ENCODE measurements at regions not wholly inside any gene's neighbourhood (a gene's known extent, or its start where the extent isn't known, plus 50 kb on each side); places are given as distances from the start of the nearest gene placed in this dataset.

DNA sequence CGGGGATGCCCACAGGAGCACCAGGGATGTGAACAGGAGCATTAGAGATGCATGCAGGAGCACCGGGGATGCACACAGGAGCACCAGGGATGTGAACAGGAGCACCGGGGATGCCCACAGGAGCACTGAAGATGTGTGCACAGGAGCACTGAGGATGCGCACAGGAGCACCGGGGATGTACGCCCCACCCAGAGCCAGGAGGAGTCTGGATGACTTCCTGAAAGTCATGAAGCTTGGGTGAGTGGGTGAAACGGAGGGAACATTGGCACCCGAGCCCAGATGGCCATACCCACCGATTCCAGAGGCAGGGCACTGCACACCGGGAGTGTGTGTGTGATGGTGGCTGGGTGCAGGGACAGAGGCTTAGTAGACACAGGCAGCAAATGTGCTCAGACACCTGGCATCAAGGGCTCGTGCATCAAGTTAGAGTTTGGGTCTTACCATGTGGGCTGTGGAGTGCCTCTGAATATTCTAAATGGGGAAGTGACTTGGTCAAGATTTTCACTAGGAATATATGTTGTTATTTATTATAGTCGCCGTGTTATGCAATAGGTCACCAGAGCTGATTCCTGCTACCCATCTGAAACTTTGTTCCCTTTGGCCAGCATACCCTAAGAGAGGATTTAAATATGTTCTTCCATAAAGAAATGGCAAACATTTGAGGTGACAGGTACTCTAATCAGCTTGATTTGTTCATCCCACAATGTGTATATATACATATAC is 365.8 kb upstream of the MYT1L start:
- H4K20me1 ChIP-seq (replicated peaks; ENCODE audit: control insufficient read depth, insufficient read depth, low read length), result 0 out of 2 replicates have a peak, but pooled peaks cover 5% of the 10 kb centered on the region
- no peak overlapping the region for H3K27ac ChIP-seq (ENCODE audit: extremely low read depth, low read depth, low read length)
- CTCF ChIA-PET (ENCODE audit: low intra/inter-chr PET ratio), result no interaction called here
- no peak overlapping the region for H2AFZ ChIP-seq (ENCODE audit: low read depth, low read length)
- in situ Hi-C loops (cut with MboI), result no loop called here
- no peaks in the 10 kb centered on the region for H3K79me2 ChIP-seq (ENCODE audit: control insufficient read depth, insufficient read depth, low read length)
- FAIRE-seq, result no peak
- H3K4me3 ChIP-seq, result no peak overlapping the region
- WGBS (ENCODE audit: insufficient coverage, low coverage, missing lambda C conversion rate), result 0% methylated on average over 13 of the region's 13 CpGs
- BruUV-seq (replicated peaks), result no TSS peak
- peak; percentile 55; the same call in 1 of the 2 replicates for TF ChIP-seq ZNF263 (CRISPR knock-in tag; IDR thresholded peaks at IDR 0.05; ENCODE audit: borderline replicate concordance)
- TF ChIP-seq, protein P1, sequence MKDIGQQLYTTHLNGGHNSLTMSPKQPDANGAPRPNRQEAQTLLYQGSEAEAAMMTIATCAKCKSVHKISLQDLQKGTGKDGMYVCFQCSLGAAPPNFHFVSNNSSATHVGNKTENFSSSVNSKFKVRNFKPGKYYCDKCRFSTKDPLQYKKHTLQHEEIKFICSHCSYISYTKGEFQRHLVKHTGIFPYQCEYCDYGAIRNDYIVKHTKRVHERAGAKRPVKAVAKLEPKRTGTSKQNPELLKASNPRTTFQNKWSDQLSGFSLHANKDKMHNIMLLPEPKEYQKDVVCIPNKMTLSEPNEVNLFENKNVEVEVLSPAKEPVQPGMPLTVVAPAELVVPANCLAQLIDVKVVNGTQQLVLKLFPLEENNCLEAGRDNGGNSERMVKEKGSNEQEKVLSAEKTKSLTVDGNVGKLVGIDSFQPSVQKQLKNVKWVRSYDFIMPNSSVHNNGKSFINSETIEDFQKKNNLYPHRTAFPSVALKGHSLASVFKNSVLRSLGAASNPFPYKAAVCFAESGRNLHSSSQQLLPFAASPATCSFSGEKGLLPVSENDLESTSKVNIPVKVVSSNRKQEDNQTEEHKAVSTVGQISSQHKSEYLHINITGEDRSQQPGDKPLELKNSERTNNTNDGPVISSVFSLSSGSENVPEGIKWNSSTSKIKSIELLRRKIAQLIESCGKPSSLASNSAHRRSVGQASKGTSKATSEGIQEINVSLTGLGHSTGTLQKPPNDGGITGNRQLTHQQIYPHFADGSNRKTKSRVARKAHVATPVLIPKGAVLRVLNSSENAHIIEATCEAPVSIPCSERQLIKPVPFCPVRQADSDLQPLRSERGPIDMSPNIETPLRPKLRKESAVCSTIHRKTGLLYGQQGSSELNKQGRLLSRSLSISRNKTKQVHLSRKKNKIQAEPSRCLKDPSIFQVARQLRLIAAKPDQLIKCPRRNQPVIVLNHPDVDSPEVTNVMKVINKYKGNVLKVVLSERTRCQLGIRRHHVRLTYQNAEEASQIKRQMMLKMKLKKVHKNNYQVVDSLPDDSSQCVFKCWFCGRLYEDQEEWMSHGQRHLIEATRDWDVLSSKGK (CRISPR knock-in tag; IDR thresholded peaks at IDR 0.05), result no peak
- DNase-seq (ENCODE audit: extremely low read depth in 1 of 4, low spot score in 3 of 4), result no peak
- H3K9me1 ChIP-seq (ENCODE audit: control insufficient read depth, insufficient read depth, low read length), result no peaks in the 10 kb centered on the region
- POLR2A ChIA-PET, result no interaction called here
- H3K9ac ChIP-seq (ENCODE audit: insufficient read depth in 1 of 2, low read depth in 2 of 2, low read length in 2 of 2), result no peak overlapping the region
- ATAC-seq, result no peak
- no peaks in the 10 kb centered on the region for H3K9me3 ChIP-seq (replicated peaks; ENCODE audit: control insufficient read depth, insufficient read depth, low read depth, low read length)
- H3K36me3 ChIP-seq (ENCODE audit: control insufficient read depth, insufficient read depth, low read length), result no peaks in the 10 kb centered on the region
- peaks cover 19 to 92% of the 10 kb centered on the region in 2 experiments; a peak in 4 of 5 replicates for H3K27me3 ChIP-seq (ENCODE audit: control insufficient read depth in 2 of 2, insufficient read depth in 2 of 2, low read length in 2 of 2)
- no peak overlapping the region for H3K4me2 ChIP-seq (ENCODE audit: insufficient read depth, low read length)
- no peaks in the 10 kb centered on the region; a peak in 1 of 5 replicates for H3K4me1 ChIP-seq (replicated peaks in 1 of 2; ENCODE audit: control insufficient read depth in 2 of 2, insufficient read depth in 2 of 2, low read length in 2 of 2)
- intact Hi-C loops (cut with micrococcal nuclease), result no loop called here

Data from K562 (cell line).